HG02938 (cell line): ENCODE measurements at regions not wholly inside any gene's neighbourhood (a gene's known extent, or its start where the extent isn't known, plus 50 kb on each side); places are given as distances from the start of the nearest gene placed in this dataset.

ENCODE experiments used
- ATAC-seq: cut with Tn5 transposase; IDR thresholded peaks from one replicate; pipeline ENCODE4 v1.9.1; 2021; ENCODE audit warnings: mild to moderate bottlenecking, moderate library complexity; ENCODE audit not compliant: unreplicated experiment

DNA sequence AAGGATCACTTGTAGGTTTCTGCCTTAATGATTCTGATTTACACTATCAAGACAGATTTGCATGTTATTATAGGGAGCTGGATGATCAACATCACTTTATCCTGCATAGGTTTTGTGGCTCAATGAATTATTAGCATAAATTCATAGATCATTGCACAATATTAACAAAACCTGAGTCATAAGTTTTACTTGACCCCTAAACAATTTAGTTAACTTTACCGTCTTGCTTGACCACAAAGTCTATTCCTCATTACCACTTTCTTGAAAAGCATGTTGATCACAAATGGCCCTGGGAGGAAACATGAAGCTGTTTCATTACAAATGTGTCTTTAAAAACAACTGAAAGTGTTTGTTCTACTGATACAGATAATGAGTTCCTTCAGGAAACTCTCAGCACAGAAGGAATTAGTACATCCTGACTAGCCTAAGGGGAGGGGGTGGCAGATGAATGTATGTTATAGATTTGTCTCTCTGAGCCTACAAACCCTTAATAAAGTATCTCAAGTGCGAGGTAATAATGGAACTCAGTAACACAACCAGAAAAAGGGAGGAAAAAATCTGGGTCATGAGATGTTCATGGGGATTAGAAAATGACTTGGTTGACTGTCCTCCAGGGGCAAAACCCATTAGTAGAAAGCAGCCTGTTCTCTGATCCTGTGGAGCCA lies 303.4 kb downstream of the PIK3C3 start:
- peak; percentile 59 for ATAC-seq

DNA sequence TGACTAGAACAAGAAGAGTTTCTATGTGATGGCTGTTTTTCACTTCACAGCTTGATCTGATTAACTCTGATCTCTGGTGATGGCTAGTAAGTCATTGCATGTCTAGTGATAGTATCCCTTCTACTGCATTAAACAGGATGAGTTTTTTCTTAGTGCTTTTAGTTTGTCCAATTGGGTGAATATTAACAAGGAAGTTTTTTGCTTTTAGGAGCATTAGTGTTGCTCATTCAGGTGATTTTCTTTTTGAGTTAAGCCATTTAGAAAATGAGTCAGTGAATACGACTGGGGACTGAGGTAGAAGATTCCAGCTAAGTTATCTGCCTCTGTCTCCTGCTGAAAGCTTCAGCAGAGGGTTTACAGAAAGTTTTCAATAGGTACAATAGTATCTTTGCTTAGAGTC lies 306.7 kb downstream of the PIK3C3 start:
- no peak for ATAC-seq

DNA sequence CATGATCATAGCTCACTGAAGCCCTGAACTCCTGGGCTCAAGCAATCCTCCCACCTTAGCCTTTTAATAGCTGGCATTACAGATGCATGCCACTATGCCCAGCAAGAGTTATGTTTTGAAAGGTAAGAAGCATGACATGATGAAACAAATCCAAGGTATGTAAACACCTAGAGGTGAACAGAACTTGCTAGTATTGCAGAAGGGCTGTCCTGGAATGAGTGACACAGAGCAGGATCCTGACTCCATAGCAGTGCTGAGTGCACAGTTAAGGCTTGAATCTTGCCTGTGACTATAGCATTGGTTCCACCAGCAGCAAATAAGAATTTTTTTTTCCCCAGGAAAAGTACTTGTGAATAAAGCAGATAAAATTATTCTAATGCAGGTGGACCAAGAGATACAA lies 309.5 kb downstream of the PIK3C3 start:
- ATAC-seq, result no peak

DNA sequence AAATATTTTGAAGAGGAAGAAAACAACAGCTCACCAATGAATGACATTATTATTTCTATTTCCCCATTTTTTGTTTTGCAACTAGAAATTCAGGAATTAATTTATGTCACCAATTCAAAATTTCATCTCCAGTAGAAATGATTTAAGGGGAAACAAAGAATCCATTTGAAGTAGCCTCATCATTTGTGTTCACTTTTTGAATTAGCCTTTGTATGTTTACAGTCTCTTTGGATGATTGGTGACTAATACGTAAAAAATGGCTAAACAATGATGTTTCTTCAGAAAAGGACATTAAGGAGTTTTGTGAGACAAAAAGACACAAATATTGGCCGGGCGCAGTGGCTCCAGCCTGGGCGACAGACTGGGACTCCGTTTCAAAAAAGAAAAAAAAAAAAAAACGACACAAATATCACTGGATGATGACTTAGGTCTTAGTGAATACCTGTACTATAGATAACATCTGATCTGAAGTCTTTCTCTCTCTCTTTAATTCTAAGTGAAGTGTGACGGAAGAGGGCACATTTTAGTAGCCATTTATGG lies 313.2 kb downstream of the PIK3C3 start:
- ATAC-seq, result no peak

DNA sequence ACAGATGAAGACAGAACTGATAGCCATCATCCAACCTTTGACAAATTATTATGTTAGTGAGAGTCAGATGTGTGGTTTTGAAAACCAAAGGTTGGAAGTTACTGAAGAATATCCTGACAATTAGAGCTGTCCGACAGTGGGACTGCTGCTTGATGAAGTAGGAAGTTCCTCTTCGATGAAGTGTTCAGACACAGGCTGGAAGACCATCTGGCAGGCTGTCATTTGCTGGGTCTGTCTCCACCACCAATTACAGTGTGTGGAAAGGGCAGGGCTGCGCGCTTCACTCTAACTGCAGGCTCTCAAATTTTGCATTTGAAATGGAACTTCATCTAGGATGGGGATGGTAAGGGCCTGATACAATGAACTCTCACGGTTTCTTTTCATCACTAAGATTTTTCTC lies 313.8 kb downstream of the PIK3C3 start:
- ATAC-seq, result no peak

DNA sequence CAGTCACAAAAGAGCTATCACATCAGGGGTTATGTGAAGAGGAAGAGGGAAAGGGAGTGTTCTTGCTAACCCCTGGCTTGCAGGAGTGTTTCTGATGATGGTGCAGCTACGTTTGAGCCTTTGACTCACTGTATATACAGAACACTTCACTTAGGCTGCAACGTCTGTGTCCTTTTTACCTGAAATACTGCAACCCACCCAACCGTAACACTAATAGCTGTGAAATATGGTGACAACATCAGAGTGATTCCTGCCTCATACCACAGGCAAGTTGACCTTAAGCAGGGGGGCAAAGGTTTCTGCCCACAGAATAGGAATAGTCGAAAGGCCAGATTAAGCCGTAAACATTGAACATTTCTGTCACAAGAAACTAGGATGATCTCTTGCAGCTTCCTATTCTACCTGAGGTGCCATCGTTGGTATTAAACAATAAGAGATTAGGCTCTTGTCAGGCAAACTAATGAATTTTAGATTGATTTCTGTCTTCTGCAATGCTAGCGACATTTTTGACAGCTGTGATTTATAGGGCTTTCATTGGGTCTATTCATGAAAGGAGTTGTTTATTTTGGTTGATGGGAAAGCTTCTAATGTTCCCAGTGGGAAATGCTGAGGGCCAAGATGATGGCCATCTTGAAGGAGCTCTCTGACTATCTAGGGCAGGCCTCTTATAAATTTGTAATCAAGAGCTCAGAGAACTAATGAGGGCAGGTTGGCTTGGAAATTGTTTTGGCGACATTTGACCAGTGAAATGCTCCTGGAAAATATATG lies 316.8 kb downstream of the PIK3C3 start:
- no peak for ATAC-seq

DNA sequence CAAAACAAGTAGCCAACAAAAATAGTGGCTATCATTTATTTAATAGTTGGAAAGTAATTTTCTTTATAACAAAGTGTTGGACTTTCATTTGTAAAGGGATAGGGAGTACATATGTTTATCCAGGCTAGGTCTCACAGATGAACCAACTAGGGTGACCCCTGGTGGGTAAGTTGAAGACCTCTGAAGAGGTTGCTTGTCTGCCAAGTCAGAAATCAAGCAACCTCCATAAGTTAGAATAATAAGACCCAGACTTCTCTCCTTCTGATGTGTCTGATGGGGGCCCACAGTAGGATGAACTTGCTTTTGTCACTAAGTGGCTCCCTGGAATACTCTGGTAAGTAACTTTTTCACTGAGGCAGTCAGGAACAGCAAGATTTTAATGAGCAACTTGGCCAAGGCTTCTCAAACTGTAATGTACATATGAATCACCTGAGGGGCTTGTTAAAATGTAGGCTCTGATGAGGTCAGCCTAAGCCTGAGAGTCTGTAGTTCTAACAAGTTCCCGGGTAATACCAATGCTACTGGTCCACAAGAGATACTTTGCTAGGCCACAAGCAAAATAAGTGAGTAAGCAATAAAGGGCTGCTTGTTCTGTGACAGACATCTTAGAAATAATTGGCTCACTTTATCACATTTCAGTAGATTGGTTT lies 319.6 kb downstream of the PIK3C3 start:
- ATAC-seq, result peak; percentile 49

DNA sequence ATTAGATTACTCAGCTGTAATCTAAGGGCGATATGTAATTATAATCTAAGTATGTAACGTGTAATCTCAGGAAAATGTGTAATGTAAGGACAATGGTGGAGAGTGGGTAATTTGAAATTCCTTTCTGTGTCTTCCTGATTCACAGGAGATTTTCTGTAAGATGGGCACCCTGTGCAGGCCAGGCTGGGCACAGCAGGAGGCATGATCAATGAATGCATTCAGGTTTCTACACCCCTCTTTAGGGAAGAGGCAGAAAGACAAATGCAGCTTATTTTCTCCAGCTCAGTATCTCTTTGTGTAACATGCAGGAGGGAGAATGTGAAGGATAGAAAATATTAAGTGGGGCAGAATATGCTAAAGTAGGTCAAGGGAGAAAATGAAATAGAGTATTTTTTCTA lies 320.1 kb downstream of the PIK3C3 start:
- ATAC-seq, result no peak

DNA sequence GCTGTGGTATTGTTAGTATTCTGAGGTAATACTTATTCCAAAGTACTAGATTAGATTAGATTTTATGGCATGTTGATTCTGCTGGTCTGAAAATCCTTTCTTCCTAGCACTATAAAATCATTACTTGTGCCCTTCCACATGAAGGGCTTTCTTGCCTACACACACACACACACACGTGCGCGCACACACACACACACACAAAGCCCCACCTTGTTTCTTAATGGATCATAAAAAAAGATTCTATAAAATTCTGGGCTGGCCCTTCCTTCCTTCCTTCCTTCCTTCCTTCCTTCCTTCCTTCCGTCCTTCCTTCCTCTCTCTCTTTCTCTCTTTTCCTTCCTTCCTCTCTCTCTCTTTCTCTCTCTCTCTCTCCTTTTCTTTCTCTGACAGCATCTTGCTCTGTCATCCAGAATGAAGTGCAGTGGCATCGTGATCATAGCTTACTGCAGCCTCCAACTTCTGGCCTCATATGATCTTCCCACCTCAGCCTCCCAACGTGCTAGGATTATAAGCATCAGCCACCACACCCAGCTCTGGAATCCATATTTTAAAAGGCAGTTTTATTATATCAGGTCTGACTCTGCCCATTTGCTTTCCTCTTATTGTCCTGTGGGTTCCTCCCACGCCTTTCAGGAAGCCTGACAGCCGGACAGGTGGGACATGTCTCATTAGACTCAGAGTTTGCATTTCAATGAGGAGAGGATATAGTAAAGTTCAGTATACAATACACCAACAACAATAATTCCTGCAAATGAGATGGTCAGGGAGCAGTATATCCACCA lies 321.1 kb downstream of the PIK3C3 start:
- no peak for ATAC-seq

DNA sequence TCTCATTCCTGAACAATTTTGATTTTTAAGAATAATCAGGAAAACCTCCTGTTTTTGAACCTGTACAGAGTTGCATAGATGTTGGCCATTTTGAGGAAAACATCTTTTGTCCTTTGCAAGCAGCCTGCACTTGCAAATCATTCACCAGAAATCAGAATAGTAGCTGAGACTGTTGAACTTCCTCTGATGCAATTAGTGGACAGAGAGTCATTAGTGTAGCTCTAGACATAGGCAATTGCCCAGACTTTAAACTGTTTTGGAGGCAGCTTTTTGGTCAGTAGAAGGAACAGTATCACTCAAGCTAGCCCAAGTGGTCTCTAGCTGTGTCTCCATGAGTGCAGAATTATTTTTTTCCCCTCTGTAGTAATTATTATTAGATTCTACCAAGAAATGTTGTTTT lies 326.1 kb downstream of the PIK3C3 start:
- no peak for ATAC-seq

DNA sequence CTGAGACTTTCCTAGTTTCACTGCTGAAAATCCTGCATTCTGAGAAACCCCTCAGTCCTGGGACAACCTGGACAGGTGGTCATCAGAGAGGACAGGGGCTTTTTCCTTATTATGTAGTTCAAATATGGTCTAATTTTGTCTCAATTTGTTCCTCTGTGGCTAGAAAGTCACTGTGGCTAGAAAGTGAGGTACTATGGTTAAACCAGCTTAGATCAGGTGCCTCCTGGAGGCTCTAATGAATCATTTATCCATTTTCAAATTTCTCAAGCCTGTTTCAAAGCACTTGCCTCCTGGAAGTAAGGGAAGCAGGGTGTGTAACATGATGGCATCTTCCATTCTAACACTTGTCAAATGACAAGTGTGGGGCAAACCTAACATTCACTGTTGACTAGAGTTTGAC lies 326.8 kb downstream of the PIK3C3 start:
- no peak for ATAC-seq

DNA sequence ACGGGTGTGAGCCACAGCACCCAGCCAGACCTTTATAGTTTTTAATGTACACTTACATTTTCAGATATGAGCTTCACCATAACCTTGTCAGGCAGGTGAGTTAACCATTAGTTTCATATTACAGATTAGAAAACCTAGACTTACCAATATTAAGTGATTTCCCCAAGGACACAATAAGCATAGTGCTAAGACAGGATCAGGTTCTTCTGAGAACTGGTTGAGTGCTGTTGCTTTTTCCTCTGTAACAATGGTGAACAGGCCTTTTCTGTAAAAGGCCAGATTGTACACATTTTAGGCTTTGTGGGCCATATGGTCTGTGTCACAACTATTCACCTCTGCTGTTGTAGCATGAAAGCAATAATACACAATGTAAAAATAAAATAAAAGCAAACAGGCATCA lies 332.0 kb downstream of the PIK3C3 start:
- no peak for ATAC-seq

DNA sequence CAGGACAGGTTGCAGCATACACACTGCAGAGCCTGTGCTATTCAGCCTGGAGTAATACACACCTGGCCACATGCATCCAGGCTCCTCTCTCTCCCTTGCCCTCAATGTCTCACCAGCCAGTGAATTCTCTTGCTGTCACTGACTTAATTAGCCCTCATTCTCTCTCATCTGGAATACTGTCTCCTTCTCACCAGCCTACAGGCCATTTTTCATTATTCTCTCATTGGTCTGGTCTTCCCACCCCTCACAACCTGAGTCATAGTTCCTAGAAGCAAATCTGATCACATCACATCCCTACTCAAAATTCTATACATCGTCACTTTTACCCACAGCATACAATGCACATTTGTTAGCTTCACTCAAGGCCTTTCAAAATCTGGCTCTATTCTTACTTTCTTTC lies 333.1 kb downstream of the PIK3C3 start:
- no peak for ATAC-seq

DNA sequence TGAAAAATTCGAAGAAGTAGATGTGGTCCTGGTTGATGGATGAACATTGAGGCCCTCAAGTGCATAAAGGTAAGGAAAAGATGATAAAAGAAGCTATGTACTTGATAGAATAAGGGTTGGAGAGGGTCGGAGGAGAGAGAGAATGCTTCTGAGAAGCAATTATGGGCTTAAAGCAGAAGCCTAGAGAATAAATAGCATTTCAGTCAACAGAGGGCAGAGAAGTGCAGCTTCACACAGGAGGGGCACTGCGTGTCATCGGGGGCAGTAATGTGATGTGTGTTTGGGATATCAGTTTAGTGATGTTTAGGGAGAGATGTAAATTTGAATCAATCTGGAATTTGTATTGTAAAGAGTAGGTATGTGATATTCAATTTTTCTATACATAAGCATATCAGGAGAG lies 334.5 kb downstream of the PIK3C3 start:
- no peak for ATAC-seq

DNA sequence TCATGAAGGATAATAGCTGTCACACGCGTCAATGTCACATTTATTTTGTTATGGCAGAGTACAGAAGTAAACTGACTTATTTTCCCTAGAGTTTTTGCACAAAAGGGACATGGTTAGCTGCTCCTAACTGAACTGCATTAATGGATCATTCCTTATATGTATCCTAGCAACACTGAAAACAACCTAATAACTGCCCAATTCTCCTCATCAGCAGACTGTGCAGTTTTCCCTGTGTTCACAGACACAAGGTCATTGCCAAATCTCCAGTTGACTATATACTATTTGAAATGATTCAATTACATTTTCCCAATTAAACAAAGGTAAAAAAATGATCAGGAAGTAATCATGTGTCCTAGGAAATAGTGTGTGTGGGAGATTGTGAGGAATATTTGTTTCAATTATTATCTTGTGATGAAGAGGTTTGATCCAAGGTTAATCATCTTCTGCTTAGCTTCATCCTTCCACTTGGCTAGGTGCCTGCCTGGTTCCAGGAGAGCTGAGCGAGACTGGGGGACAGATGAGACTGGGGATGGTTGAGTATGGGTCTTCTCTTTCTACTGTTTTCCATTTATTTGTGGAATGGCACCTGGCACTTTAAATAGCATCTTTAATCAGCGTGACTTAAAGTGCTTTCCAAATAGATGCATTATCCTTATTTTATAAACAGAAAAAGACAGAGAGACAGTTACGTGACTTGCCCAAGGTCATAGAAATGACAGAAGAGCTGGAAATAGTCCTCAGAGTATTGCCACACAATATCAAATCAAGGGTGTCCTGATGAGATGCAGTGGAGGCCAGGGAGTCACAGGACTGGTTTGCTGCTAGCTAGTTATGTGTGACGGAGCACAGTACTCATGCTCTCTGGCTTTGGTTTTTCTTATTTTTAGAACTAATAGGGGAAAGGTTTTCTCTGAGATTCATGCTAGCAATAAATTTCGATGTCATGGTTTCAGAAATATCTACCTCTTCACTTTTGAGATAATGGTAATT lies 335.6 kb downstream of the PIK3C3 start:
- no peak for ATAC-seq

DNA sequence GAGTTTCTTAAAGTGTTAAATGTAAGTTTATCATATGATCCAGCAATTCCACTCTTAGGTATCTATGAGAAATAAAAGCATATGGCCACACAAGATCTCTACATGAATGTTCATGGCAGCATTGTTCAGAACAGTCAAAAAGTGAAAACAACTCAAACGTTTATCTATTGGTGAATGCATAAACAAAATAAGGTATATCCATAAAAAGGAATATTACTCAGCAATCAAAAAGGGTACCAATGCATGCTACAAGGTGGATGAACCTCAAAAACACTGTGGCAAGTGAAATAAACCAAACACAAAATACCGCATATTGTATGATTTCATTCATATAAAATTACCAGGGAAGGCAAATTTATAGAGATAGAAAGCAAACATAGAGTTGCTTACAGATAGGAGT lies 337.6 kb downstream of the PIK3C3 start:
- no peak for ATAC-seq

DNA sequence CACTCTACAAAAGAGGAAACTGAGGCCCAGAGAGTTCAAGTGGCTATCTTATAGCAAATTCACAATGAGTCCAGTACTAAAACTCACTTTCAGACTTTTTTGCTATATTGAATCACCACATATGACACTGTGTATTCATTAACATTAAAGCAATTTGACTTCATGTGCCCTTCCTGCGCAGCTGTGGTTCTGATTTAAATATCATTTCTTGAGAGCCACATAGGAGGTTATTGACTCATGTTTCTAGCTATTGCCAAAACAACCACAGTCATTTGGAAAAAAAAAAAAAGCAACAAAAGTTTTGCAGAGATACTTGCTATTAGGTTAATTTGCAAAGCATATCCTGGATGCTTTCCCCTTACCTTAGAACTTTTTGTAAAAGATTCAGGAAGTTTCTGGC lies 341.2 kb downstream of the PIK3C3 start:
- no peak for ATAC-seq

DNA sequence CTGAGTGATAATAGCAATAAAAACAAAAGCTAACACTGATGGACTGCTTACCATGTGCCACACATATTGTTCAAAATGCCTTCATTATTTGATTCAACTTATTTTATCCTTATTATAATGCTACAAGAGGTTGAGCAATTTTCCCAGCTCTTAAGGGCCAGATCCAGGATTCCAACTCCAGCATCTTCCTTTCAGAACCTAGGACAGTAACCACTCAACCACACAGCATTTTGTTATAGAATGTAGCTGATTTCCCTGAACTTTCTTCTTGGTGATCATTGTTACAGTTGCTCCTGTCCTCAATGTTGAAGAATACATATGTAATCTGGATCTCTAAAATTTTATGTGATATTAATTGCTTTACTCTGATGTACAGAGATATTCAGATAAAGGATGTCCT lies 341.7 kb downstream of the PIK3C3 start:
- no peak for ATAC-seq

DNA sequence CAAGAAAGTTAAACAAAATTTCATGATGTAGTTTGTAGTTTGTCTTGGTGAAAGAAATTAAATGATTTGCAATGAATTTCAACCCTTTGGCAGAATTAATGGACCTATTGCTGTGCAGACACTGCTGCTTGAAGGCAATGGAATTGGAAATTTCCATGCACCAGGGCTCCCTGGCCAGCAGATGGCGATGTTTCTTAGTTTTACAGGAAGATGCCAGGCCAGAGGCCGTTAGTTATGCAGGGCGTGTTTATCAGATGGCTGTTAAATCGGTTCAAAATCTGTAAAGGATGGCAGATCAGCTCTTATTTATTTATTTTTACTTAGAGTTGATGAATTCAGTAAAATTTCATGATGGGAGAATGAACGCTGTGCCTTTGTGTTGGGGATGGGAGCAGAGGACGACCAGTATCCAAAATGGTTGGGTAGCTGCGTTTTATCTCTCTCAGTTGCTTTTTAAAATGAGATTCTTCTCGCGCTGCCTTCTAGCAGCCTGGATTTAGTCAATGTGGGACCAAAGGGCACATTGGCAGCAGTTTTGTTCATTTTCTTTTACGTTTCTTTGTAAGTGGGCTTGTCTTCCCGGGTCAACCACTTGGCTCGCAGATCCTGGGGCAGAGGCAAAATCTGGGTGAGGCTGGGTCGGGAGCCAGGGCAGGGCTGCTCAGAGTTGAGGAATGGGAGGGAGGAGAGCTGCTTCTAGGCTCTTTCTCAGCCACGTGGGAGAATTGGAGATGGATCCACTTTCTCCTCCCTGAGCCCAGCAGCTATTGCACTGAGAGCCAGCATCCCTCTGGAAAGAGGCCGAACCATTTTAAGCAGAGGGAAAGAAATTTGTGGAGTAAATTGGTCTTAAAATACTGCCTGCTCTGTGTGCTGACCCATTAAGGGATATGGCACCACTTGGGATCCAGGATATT lies 344.0 kb downstream of the PIK3C3 start:
- ATAC-seq, result peak; percentile 84
